Cardiac fibroblast (primary cell): ENCODE measurements at regions not wholly inside any gene's neighbourhood (a gene's known extent, or its start where the extent isn't known, plus 50 kb on each side); places are given as distances from the start of the nearest gene placed in this dataset.
"Not testable (repeated sequence)": the region's sequence is repeated elsewhere in the genome, so short reads cannot be mapped to it uniquely, and the experiment has no call there.

Experiments used
- DNase-seq, 2 donors: peaks; one replicate each; pipeline versions ENCODE4 v3.0.0 to v3.0.0-alpha.2; 2010; ENCODE audit warnings: low read depth in 2 of 2
- H3K4me3 ChIP-seq, 2 donors: replicated peaks in 1 of 2; 1 replicate in 1 of 2; 2 replicates in 1 of 2; pipeline ENCODE4 v1.5.1; 2011; ENCODE audit warnings: low read depth in 2 of 2, low read length in 2 of 2, mild to moderate bottlenecking in 2 of 2, moderate library complexity in 1 of 2
- CTCF ChIP-seq: IDR thresholded peaks from one replicate; pipeline ENCODE4 v1.5.1; 2011; ENCODE audit warnings: low read depth, mild to moderate bottlenecking, low read length, inconsistent platforms

- no peak overlapping the region for H3K4me3 ChIP-seq
- no peak for DNase-seq
- no peak for TF ChIP-seq CTCF
Measured at GRCh38 chr5:164146223-164146622, 640.8 kb downstream of the MAT2B start.

GRCh38 chr5:164148292-164148691, 642.9 kb downstream of the MAT2B start:
- no peak overlapping the region for H3K4me3 ChIP-seq
- no peak for DNase-seq
- no peak for TF ChIP-seq CTCF

GRCh38 chr5:164152539-164152938, 647.1 kb downstream of the MAT2B start:
- not testable (repeated sequence) for DNase-seq

GRCh38 chr5:164153469-164154172, 648.2 kb downstream of the MAT2B start:
- no peak overlapping the region for H3K4me3 ChIP-seq
- peak in 1 of 2 donors; percentile 14 for DNase-seq

More at GRCh38 chr5:164152539-164152938, 647.1 kb downstream of the MAT2B start:
- H3K4me3 ChIP-seq, result not testable (repeated sequence)

GRCh38 chr5:164170814-164171213, 665.4 kb downstream of the MAT2B start:
- H3K4me3 ChIP-seq, result no peak overlapping the region
- no peak for TF ChIP-seq CTCF
- no peak for DNase-seq

More at GRCh38 chr5:164153469-164154172, 648.2 kb downstream of the MAT2B start:
- TF ChIP-seq CTCF, result no peak

GRCh38 chr5:164175083-164175482, 669.7 kb downstream of the MAT2B start:
- no peak overlapping the region for H3K4me3 ChIP-seq
- DNase-seq, result peak; percentile 68 to 69
- TF ChIP-seq CTCF, result no peak

GRCh38 chr5:164179406-164179805, 674.0 kb downstream of the MAT2B start:
- no peak overlapping the region for H3K4me3 ChIP-seq
- TF ChIP-seq CTCF, result no peak
- DNase-seq, result no peak
